ENCODE measurements at regions not wholly inside any gene's neighbourhood (a gene's known extent, or its start where the extent isn't known, plus 50 kb on each side); places are given as distances from the start of the nearest gene placed in this dataset.

- Histone ChIP-seq H3K27ac (ENCODE audit: insufficient read depth, low read length, poor library complexity, severe bottlenecking) (no peak overlapping the region), H3K4me1 (ENCODE audit: control insufficient read depth, insufficient read depth, low read length, poor library complexity, severe bottlenecking) (no peaks in the 10 kb centered on the region), H3K4me3 (ENCODE audit: insufficient read depth, low read depth, low read length, poor library complexity, severe bottlenecking) (no peak overlapping the region), H3K27me3 (replicated peaks; ENCODE audit: control insufficient read depth, insufficient read depth, low read length, poor library complexity, severe bottlenecking) (no peaks in the 10 kb centered on the region), H3K36me3 (ENCODE audit: control insufficient read depth, insufficient read depth, low read length) (no peaks in the 10 kb centered on the region), H3K9me3 (ENCODE audit: control insufficient read depth, low read length) (no peaks in the 10 kb centered on the region)
- DNase-seq = no peak
These were observed 91.9 kb downstream of the FOXF2 start for GRCh38 chr6:1481286-1481685.

- H3K9me3 ChIP-seq (ENCODE audit: control insufficient read depth, low read length) = no peaks in the 10 kb centered on the region
- H3K36me3 ChIP-seq (ENCODE audit: control insufficient read depth, insufficient read depth, low read length) = no peaks in the 10 kb centered on the region
- DNase-seq = no peak
- no peak overlapping the region for H3K4me3 ChIP-seq (ENCODE audit: insufficient read depth, low read depth, low read length, poor library complexity, severe bottlenecking)
- H3K27ac ChIP-seq (ENCODE audit: insufficient read depth, low read length, poor library complexity, severe bottlenecking) = no peak overlapping the region
- H3K4me1 ChIP-seq (ENCODE audit: control insufficient read depth, insufficient read depth, low read length, poor library complexity, severe bottlenecking) = no peaks in the 10 kb centered on the region
- H3K27me3 ChIP-seq (replicated peaks; ENCODE audit: control insufficient read depth, insufficient read depth, low read length, poor library complexity, severe bottlenecking) = no peaks in the 10 kb centered on the region
These were observed 93.2 kb downstream of the FOXF2 start for GRCh38 chr6:1482381-1483166.

GRCh38 chr6:1485678-1486077, 96.3 kb downstream of the FOXF2 start:
- no peak for DNase-seq
- no peaks in the 10 kb centered on the region for H3K36me3 ChIP-seq (ENCODE audit: control insufficient read depth, insufficient read depth, low read length)
- H3K9me3 ChIP-seq (ENCODE audit: control insufficient read depth, low read length) = no peaks in the 10 kb centered on the region
- no peaks in the 10 kb centered on the region for H3K27me3 ChIP-seq (replicated peaks; ENCODE audit: control insufficient read depth, insufficient read depth, low read length, poor library complexity, severe bottlenecking)
- H3K27ac ChIP-seq (ENCODE audit: insufficient read depth, low read length, poor library complexity, severe bottlenecking) = no peak overlapping the region
- no peaks in the 10 kb centered on the region for H3K4me1 ChIP-seq (ENCODE audit: control insufficient read depth, insufficient read depth, low read length, poor library complexity, severe bottlenecking)
- H3K4me3 ChIP-seq (ENCODE audit: insufficient read depth, low read depth, low read length, poor library complexity, severe bottlenecking) = no peak overlapping the region

- H3K4me1 ChIP-seq (ENCODE audit: control insufficient read depth, insufficient read depth, low read length, poor library complexity, severe bottlenecking) = no peaks in the 10 kb centered on the region
- no peak overlapping the region for H3K27ac ChIP-seq (ENCODE audit: insufficient read depth, low read length, poor library complexity, severe bottlenecking)
- no peak for DNase-seq
- no peak overlapping the region for H3K4me3 ChIP-seq (ENCODE audit: insufficient read depth, low read depth, low read length, poor library complexity, severe bottlenecking)
- no peaks in the 10 kb centered on the region for H3K27me3 ChIP-seq (replicated peaks; ENCODE audit: control insufficient read depth, insufficient read depth, low read length, poor library complexity, severe bottlenecking)
- no peaks in the 10 kb centered on the region for H3K9me3 ChIP-seq (ENCODE audit: control insufficient read depth, low read length)
- H3K36me3 ChIP-seq (ENCODE audit: control insufficient read depth, insufficient read depth, low read length) = no peaks in the 10 kb centered on the region
These were observed 97.0 kb downstream of the FOXF2 start for GRCh38 chr6:1486387-1486786.

- no peaks in the 10 kb centered on the region for H3K36me3 ChIP-seq (ENCODE audit: control insufficient read depth, insufficient read depth, low read length)
- H3K4me3 ChIP-seq (ENCODE audit: insufficient read depth, low read depth, low read length, poor library complexity, severe bottlenecking) = no peak overlapping the region
- no peak overlapping the region for H3K27ac ChIP-seq (ENCODE audit: insufficient read depth, low read length, poor library complexity, severe bottlenecking)
These were observed 97.9 kb downstream of the FOXF2 start for GRCh38 chr6:1487239-1487638.

GRCh38 chr6:1491025-1491424, 101.6 kb downstream of the FOXF2 start:
- Histone ChIP-seq H3K27ac (ENCODE audit: insufficient read depth, low read length, poor library complexity, severe bottlenecking) (no peak overlapping the region), H3K36me3 (ENCODE audit: control insufficient read depth, insufficient read depth, low read length) (no peaks in the 10 kb centered on the region), H3K9me3 (ENCODE audit: control insufficient read depth, low read length) (no peaks in the 10 kb centered on the region), H3K4me1 (ENCODE audit: control insufficient read depth, insufficient read depth, low read length, poor library complexity, severe bottlenecking) (no peaks in the 10 kb centered on the region), H3K27me3 (replicated peaks; ENCODE audit: control insufficient read depth, insufficient read depth, low read length, poor library complexity, severe bottlenecking) (no peaks in the 10 kb centered on the region), H3K4me3 (ENCODE audit: insufficient read depth, low read depth, low read length, poor library complexity, severe bottlenecking) (no peak overlapping the region)
- no peak for DNase-seq

More at GRCh38 chr6:1487239-1487638, 97.9 kb downstream of the FOXF2 start:
- H3K4me1 ChIP-seq (ENCODE audit: control insufficient read depth, insufficient read depth, low read length, poor library complexity, severe bottlenecking) = no peaks in the 10 kb centered on the region
- no peak for DNase-seq
- no peaks in the 10 kb centered on the region for H3K27me3 ChIP-seq (replicated peaks; ENCODE audit: control insufficient read depth, insufficient read depth, low read length, poor library complexity, severe bottlenecking)
- no peaks in the 10 kb centered on the region for H3K9me3 ChIP-seq (ENCODE audit: control insufficient read depth, low read length)

GRCh38 chr6:1491591-1492319, 102.4 kb downstream of the FOXF2 start:
- Histone ChIP-seq H3K9me3 (ENCODE audit: control insufficient read depth, low read length) (no peaks in the 10 kb centered on the region), H3K27me3 (replicated peaks; ENCODE audit: control insufficient read depth, insufficient read depth, low read length, poor library complexity, severe bottlenecking) (no peaks in the 10 kb centered on the region), H3K4me3 (ENCODE audit: insufficient read depth, low read depth, low read length, poor library complexity, severe bottlenecking) (no peak overlapping the region), H3K4me1 (ENCODE audit: control insufficient read depth, insufficient read depth, low read length, poor library complexity, severe bottlenecking) (no peaks in the 10 kb centered on the region), H3K27ac (ENCODE audit: insufficient read depth, low read length, poor library complexity, severe bottlenecking) (no peak overlapping the region), H3K36me3 (ENCODE audit: control insufficient read depth, insufficient read depth, low read length) (no peaks in the 10 kb centered on the region)
- DNase-seq = no peak

GRCh38 chr6:1494671-1495070, 105.3 kb downstream of the FOXF2 start:
- Histone ChIP-seq H3K9me3 (ENCODE audit: control insufficient read depth, low read length) (no peaks in the 10 kb centered on the region), H3K27ac (ENCODE audit: insufficient read depth, low read length, poor library complexity, severe bottlenecking) (no peak overlapping the region), H3K4me3 (ENCODE audit: insufficient read depth, low read depth, low read length, poor library complexity, severe bottlenecking) (no peak overlapping the region), H3K4me1 (ENCODE audit: control insufficient read depth, insufficient read depth, low read length, poor library complexity, severe bottlenecking) (no peaks in the 10 kb centered on the region), H3K27me3 (replicated peaks; ENCODE audit: control insufficient read depth, insufficient read depth, low read length, poor library complexity, severe bottlenecking) (no peaks in the 10 kb centered on the region), H3K36me3 (ENCODE audit: control insufficient read depth, insufficient read depth, low read length) (no peaks in the 10 kb centered on the region)
- DNase-seq = no peak

- no peaks in the 10 kb centered on the region for H3K4me1 ChIP-seq (ENCODE audit: control insufficient read depth, insufficient read depth, low read length, poor library complexity, severe bottlenecking)
- no peaks in the 10 kb centered on the region for H3K9me3 ChIP-seq (ENCODE audit: control insufficient read depth, low read length)
- no peak for DNase-seq
- H3K4me3 ChIP-seq (ENCODE audit: insufficient read depth, low read depth, low read length, poor library complexity, severe bottlenecking) = no peak overlapping the region
- H3K27me3 ChIP-seq (replicated peaks; ENCODE audit: control insufficient read depth, insufficient read depth, low read length, poor library complexity, severe bottlenecking) = no peaks in the 10 kb centered on the region
- H3K27ac ChIP-seq (ENCODE audit: insufficient read depth, low read length, poor library complexity, severe bottlenecking) = no peak overlapping the region
- H3K36me3 ChIP-seq (ENCODE audit: control insufficient read depth, insufficient read depth, low read length) = no peaks in the 10 kb centered on the region
These were observed 106.0 kb downstream of the FOXF2 start for GRCh38 chr6:1495344-1495743.

GRCh38 chr6:1496092-1496491, 106.7 kb downstream of the FOXF2 start:
- Histone ChIP-seq H3K27ac (ENCODE audit: insufficient read depth, low read length, poor library complexity, severe bottlenecking) (no peak overlapping the region), H3K27me3 (replicated peaks; ENCODE audit: control insufficient read depth, insufficient read depth, low read length, poor library complexity, severe bottlenecking) (no peaks in the 10 kb centered on the region), H3K36me3 (ENCODE audit: control insufficient read depth, insufficient read depth, low read length) (no peaks in the 10 kb centered on the region)

More at GRCh38 chr6:1496092-1496491, 106.7 kb downstream of the FOXF2 start:
- Histone ChIP-seq H3K4me3 (ENCODE audit: insufficient read depth, low read depth, low read length, poor library complexity, severe bottlenecking) (no peak overlapping the region), H3K9me3 (ENCODE audit: control insufficient read depth, low read length) (no peaks in the 10 kb centered on the region), H3K4me1 (ENCODE audit: control insufficient read depth, insufficient read depth, low read length, poor library complexity, severe bottlenecking) (no peaks in the 10 kb centered on the region)
- DNase-seq = no peak
